H9 (cell line): ENCODE measurements at regions not wholly inside any gene's neighbourhood (a gene's known extent, or its start where the extent isn't known, plus 50 kb on each side); places are given as distances from the start of the nearest gene placed in this dataset.

Source experiments
- DNase-seq: peaks from one replicate; pipeline ENCODE4 v3.0.0-alpha.2; 2017
- H2AFZ ChIP-seq: one replicate; pipeline ENCODE4 v1.6.1; 2013; ENCODE audit warnings: mild to moderate bottlenecking, low read length, control low read depth, moderate library complexity
- H2AK5ac ChIP-seq: 2 replicates; pipeline ENCODE4 v1.6.1; 2013; ENCODE audit warnings: low read length, control low read depth, mixed read lengths; ENCODE audit not compliant: insufficient read length
- H2BK120ac ChIP-seq: one replicate; pipeline ENCODE4 v1.6.1; 2013; ENCODE audit warnings: low read depth, mild to moderate bottlenecking, low read length, control low read depth, inconsistent platforms; ENCODE audit not compliant: poor library complexity, severe bottlenecking
- H2BK12ac ChIP-seq: 2 replicates; pipeline ENCODE4 v1.6.1; 2013; ENCODE audit warnings: low read length, control low read depth, mixed read lengths, low read depth; ENCODE audit not compliant: insufficient read length
- H2BK15ac ChIP-seq: 2 replicates; pipeline ENCODE4 v1.6.1; 2013; ENCODE audit warnings: low read depth, low read length, control low read depth
- H2BK20ac ChIP-seq: one replicate; pipeline ENCODE4 v1.6.1; 2013; ENCODE audit warnings: low read depth, mild to moderate bottlenecking, low read length, control low read depth, inconsistent platforms; ENCODE audit not compliant: poor library complexity, severe bottlenecking
- H2BK5ac ChIP-seq: 2 replicates; pipeline ENCODE4 v1.6.1; 2013; ENCODE audit warnings: low read length, control low read depth, mixed read lengths; ENCODE audit not compliant: insufficient read length
- H3K14ac ChIP-seq: 2 replicates; pipeline ENCODE4 v1.6.1; 2013; ENCODE audit warnings: low read length, control low read depth; ENCODE audit not compliant: insufficient read depth
- H3K18ac ChIP-seq: 2 replicates; pipeline ENCODE4 v1.6.1; 2013; ENCODE audit warnings: low read depth, mild to moderate bottlenecking, mixed read lengths, low read length, control low read depth; ENCODE audit not compliant: insufficient read length
- H3K23ac ChIP-seq: 2 replicates; pipeline ENCODE4 v1.6.1; 2013; ENCODE audit warnings: low read length, control low read depth, mixed read lengths, low read depth; ENCODE audit not compliant: insufficient read length
- H3K23me2 ChIP-seq: 2 replicates; pipeline ENCODE4 v1.6.1; 2013; ENCODE audit warnings: low read depth, mild to moderate bottlenecking, mixed read lengths, low read length, control low read depth; ENCODE audit not compliant: insufficient read length, poor library complexity, severe bottlenecking
- H3K27ac ChIP-seq: 2 replicates; pipeline ENCODE4 v1.5.1; 2013; ENCODE audit warnings: low read length, control low read depth, mixed read lengths, low read depth; ENCODE audit not compliant: insufficient read length
- H3K27me3 ChIP-seq: 2 replicates; pipeline ENCODE4 v1.6.1; 2013; ENCODE audit warnings: low read length, control low read depth, inconsistent platforms; ENCODE audit not compliant: insufficient read depth
- H3K4ac ChIP-seq: 2 replicates; pipeline ENCODE4 v1.6.1; 2013; ENCODE audit warnings: low read depth, mild to moderate bottlenecking, control low read depth, inconsistent platforms, low read length, moderate library complexity
- H3K4me1 ChIP-seq: 2 replicates; pipeline ENCODE4 v1.6.1; 2013; ENCODE audit warnings: low read length, control low read depth, inconsistent platforms; ENCODE audit not compliant: insufficient read depth
- H3K4me2 ChIP-seq: 2 replicates; pipeline ENCODE4 v1.6.1; 2013; ENCODE audit warnings: low read length, control low read depth, mixed read lengths; ENCODE audit not compliant: insufficient read length, insufficient read depth
- H3K56ac ChIP-seq: 2 replicates; pipeline ENCODE4 v1.6.1; 2013; ENCODE audit warnings: low read depth, mild to moderate bottlenecking, mixed read lengths, low read length, control low read depth; ENCODE audit not compliant: insufficient read length
- H3K79me1 ChIP-seq: 2 replicates; pipeline ENCODE4 v1.6.1; 2013; ENCODE audit warnings: low read depth, mild to moderate bottlenecking, moderate library complexity, low read length, control low read depth, inconsistent platforms; ENCODE audit not compliant: insufficient read depth, poor library complexity, severe bottlenecking
- H3K79me2 ChIP-seq: 2 replicates; pipeline ENCODE4 v1.6.1; 2013; ENCODE audit warnings: low read length, control low read depth, inconsistent platforms; ENCODE audit not compliant: insufficient read depth
- H3K9ac ChIP-seq: 2 replicates; pipeline ENCODE4 v1.6.1; 2013; ENCODE audit warnings: low read length, control low read depth, mixed read lengths; ENCODE audit not compliant: insufficient read length; ENCODE audit errors: extremely low read depth
- H3K9me3 ChIP-seq: one replicate; pipeline ENCODE4 v1.6.1; 2013; ENCODE audit warnings: low read depth, low read length, inconsistent platforms; ENCODE audit not compliant: control insufficient read depth
- H3T11ph ChIP-seq: one replicate; pipeline ENCODE4 v1.6.1; 2013; ENCODE audit warnings: mild to moderate bottlenecking, low read length, control low read depth, inconsistent platforms
- H4K20me1 ChIP-seq: one replicate; pipeline ENCODE4 v1.6.1; 2013; ENCODE audit not compliant: control insufficient read depth, insufficient read length, insufficient read depth
- H4K5ac ChIP-seq: 2 replicates; pipeline ENCODE4 v1.6.1; 2013; ENCODE audit warnings: low read depth, mild to moderate bottlenecking, mixed read lengths, low read length, control low read depth; ENCODE audit not compliant: insufficient read length
- H4K8ac ChIP-seq: replicated peaks from 2 replicates; pipeline ENCODE4 v1.6.1; 2013; ENCODE audit warnings: low read length, control low read depth, mixed read lengths, low read depth; ENCODE audit not compliant: insufficient read length
- H4K91ac ChIP-seq: 2 replicates; pipeline ENCODE4 v1.6.1; 2013; ENCODE audit warnings: low read depth, mild to moderate bottlenecking, moderate library complexity, mixed read lengths, low read length, control low read depth; ENCODE audit not compliant: insufficient read length
- H3K27ac Mint-ChIP-seq, 3 experiments: 2 replicates in 2 of 3; 3 replicates in 1 of 3; pipeline ENCODE4 v1.8.0; 2020 to 2021; ENCODE audit warnings: mixed read lengths in 3 of 3, mild to moderate bottlenecking in 1 of 3, moderate library complexity in 1 of 3
- H3K27me3 Mint-ChIP-seq: 2 replicates; pipeline ENCODE4 v1.8.0; 2021; ENCODE audit warnings: low read depth, mild to moderate bottlenecking, moderate library complexity, mixed read lengths
- H3K36me3 Mint-ChIP-seq, 3 experiments: 2 replicates in 2 of 3; 3 replicates in 1 of 3; pipeline ENCODE4 v1.8.0; 2020 to 2021; ENCODE audit warnings: low read depth in 3 of 3, mixed read lengths in 3 of 3; ENCODE audit not compliant: insufficient read depth in 1 of 3
- H3K4me1 Mint-ChIP-seq, 2 experiments: 2 replicates each; pipeline ENCODE4 v1.8.0; 2020; ENCODE audit warnings: mixed read lengths in 2 of 2
- H3K4me3 Mint-ChIP-seq, 2 experiments: 2 replicates in 1 of 2; 3 replicates in 1 of 2; pipeline ENCODE4 v1.8.0; 2020 to 2021; ENCODE audit warnings: mild to moderate bottlenecking in 2 of 2, mixed read lengths in 2 of 2, moderate library complexity in 1 of 2
- H3K9me3 Mint-ChIP-seq, 2 experiments: 2 replicates in 1 of 2; 3 replicates in 1 of 2; pipeline ENCODE4 v1.8.0; 2020; ENCODE audit warnings: mild to moderate bottlenecking in 2 of 2, mixed read lengths in 2 of 2, moderate library complexity in 1 of 2
- CTCF ChIP-seq: fragments of 200-600 bp; sonication (generic); conservative IDR thresholded peaks from 3 replicates; pipeline ENCODE4 v1.8.0; 2021; ENCODE audit warnings: antibody characterized with exemption, mild to moderate bottlenecking
- WGBS: extraction: QIAGEN DNeasy Blood & Tissue Kit; methylation state at CpG from one replicate; pipeline ENCODE4 v1.1.7; 2013; ENCODE audit warnings: missing lambda C conversion rate, low lambda C conversion rate, mixed read lengths; ENCODE audit not compliant: insufficient read length; ENCODE audit errors: extremely low coverage; 5-methylcytosine and 5-hydroxymethylcytosine counted together

DNA sequence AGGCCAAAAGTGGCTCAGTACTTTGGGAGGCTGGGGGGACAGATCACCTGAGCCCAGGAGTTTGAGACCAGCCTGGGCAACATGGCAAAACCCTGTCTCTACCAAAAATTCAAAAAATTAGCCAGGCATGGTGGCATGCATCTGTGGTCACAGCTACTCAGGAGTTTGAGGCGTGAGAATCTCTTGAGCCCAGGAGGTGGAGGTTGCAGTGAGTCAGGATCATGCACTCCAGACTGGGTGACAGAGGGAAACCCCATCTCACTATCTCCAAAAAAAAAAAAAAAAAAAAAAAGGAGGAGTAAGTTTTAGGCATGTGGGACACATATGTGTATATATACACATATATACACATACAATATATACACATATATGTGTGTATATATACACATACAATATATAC lies 165.3 kb upstream of the DPYD start:
- Histone ChIP-seq H2BK120ac (no peak overlapping the region), H2BK15ac (no peak overlapping the region), H4K91ac (no peak overlapping the region), H3K56ac (no peak overlapping the region), H4K8ac (no peak overlapping the region), H3K4me2 (no peak overlapping the region), H3K79me1 (no peaks in the 10 kb centered on the region), H3K9me3 (no peaks in the 10 kb centered on the region), H3K27me3 (no peaks in the 10 kb centered on the region), H2BK12ac (no peak overlapping the region), H3K9ac (no peak overlapping the region), H3K27ac (no peak overlapping the region), H2BK5ac (no peak overlapping the region), H3K4ac (no peak overlapping the region), H2BK20ac (no peak overlapping the region), H2AK5ac (no peak overlapping the region), H3K14ac (no peak overlapping the region), H3T11ph (no peak overlapping the region), H4K20me1 (no peaks in the 10 kb centered on the region), H3K4me1 (no peaks in the 10 kb centered on the region), H3K79me2 (no peaks in the 10 kb centered on the region), H2AFZ (no peak overlapping the region), H3K23me2 (no peaks in the 10 kb centered on the region), H4K5ac (no peak overlapping the region), H3K23ac (no peak overlapping the region), H3K18ac (no peak overlapping the region)
- Mint-ChIP-seq H3K9me3 (peaks cover 0 to 4% of the 10 kb centered on the region in 2 experiments; a peak in 1 of 5 replicates), H3K27ac (no peak overlapping the region; a peak in 1 of 7 replicates), H3K27me3 (no peaks in the 10 kb centered on the region), H3K36me3 (no peaks in the 10 kb centered on the region), H3K4me3 (no peak overlapping the region), H3K4me1 (peaks cover 25 to 29% of the 10 kb centered on the region in 2 experiments)
- no peak for DNase-seq
- no CpG with 5 or more reads among the region's 1 CpG for WGBS
- no peak for TF ChIP-seq CTCF
